Ishikawa (cell line): ENCODE measurements at regions not wholly inside any gene's neighbourhood (a gene's known extent, or its start where the extent isn't known, plus 50 kb on each side); places are given as distances from the start of the nearest gene placed in this dataset.

Source experiments
- CEBPB ChIP-seq: IDR thresholded peaks from 2 replicates; pipeline ENCODE4 v1.6.1; 2012
- CREB1 ChIP-seq: IDR thresholded peaks from 2 replicates; pipeline ENCODE4 v1.6.1; 2012; ENCODE audit warnings: low read depth
- EGR1 ChIP-seq: IDR thresholded peaks from 2 replicates; pipeline ENCODE4 v1.6.1; 2012
- EP300 ChIP-seq: IDR thresholded peaks from 2 replicates; pipeline ENCODE4 v1.6.1; 2012; ENCODE audit warnings: borderline replicate concordance
- FOXM1 ChIP-seq: IDR thresholded peaks from 2 replicates; pipeline ENCODE4 v1.6.1; 2012; ENCODE audit warnings: low read depth, borderline replicate concordance
- NFIC ChIP-seq: IDR thresholded peaks from 2 replicates; pipeline ENCODE4 v1.6.1; 2012
- RAD21 ChIP-seq: IDR thresholded peaks from 2 replicates; pipeline ENCODE4 v1.6.1; 2012; ENCODE audit warnings: low read depth
- TAF1 ChIP-seq: IDR thresholded peaks from 2 replicates; pipeline ENCODE4 v1.6.1; 2012; ENCODE audit warnings: low read depth, mild to moderate bottlenecking
- TCF12 ChIP-seq: IDR thresholded peaks from 2 replicates; pipeline ENCODE4 v1.6.1; 2012; ENCODE audit warnings: low read depth
- TEAD4 ChIP-seq: IDR thresholded peaks from 2 replicates; pipeline ENCODE4 v1.6.1; 2012
- YY1 ChIP-seq: IDR thresholded peaks from 2 replicates; pipeline ENCODE4 v1.6.1; 2012; ENCODE audit warnings: low read depth
- ZBTB7A ChIP-seq: IDR thresholded peaks from 2 replicates; pipeline ENCODE4 v1.6.1; 2012; ENCODE audit warnings: low read depth
- TF ChIP-seq, protein P1 (sequence below): IDR thresholded peaks from 2 replicates; pipeline ENCODE4 v1.6.1; 2012
- TF ChIP-seq, protein P2 (sequence below): IDR thresholded peaks from 2 replicates; pipeline ENCODE4 v1.6.1; 2012; ENCODE audit warnings: low read depth, mild to moderate bottlenecking
- TF ChIP-seq, protein P3 (sequence below): IDR thresholded peaks from 2 replicates; pipeline ENCODE4 v1.6.1; 2012

DNA sequence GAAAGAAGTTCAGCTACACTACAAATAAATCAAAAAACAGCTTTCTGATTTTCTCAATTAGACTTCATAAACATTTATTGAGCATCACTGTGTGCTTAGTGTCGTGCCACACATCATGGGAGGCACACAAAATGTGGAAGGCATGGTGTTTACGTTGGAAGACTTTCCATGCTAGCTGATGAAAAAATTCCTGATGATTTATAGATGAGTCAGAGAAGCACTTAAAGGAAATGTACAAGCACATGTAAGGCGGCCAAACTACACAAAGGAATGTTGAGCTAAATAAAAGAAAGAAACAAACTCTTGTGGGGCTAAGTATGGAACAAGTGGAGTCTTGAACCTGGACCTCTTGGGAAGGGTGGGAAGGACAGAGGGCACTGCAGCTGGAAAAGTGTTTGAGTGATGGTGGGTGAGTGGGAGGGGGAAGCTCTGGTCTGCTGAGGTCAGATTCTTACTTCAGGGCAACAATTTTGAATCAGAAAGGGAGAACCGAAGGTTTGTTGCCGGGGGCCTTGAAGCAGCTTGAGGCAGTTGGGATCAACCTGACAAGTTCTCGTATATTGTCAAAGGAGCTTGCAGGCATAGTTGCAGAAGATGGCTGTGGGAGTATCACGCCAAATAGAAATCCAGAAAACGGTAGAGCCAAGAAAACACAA lies 66.9 kb downstream of the FOXB1 start:
- TF ChIP-seq, protein P1, sequence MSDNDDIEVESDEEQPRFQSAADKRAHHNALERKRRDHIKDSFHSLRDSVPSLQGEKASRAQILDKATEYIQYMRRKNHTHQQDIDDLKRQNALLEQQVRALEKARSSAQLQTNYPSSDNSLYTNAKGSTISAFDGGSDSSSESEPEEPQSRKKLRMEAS, result no peak
- TF ChIP-seq TAF1, result no peak
- TF ChIP-seq, protein P2, sequence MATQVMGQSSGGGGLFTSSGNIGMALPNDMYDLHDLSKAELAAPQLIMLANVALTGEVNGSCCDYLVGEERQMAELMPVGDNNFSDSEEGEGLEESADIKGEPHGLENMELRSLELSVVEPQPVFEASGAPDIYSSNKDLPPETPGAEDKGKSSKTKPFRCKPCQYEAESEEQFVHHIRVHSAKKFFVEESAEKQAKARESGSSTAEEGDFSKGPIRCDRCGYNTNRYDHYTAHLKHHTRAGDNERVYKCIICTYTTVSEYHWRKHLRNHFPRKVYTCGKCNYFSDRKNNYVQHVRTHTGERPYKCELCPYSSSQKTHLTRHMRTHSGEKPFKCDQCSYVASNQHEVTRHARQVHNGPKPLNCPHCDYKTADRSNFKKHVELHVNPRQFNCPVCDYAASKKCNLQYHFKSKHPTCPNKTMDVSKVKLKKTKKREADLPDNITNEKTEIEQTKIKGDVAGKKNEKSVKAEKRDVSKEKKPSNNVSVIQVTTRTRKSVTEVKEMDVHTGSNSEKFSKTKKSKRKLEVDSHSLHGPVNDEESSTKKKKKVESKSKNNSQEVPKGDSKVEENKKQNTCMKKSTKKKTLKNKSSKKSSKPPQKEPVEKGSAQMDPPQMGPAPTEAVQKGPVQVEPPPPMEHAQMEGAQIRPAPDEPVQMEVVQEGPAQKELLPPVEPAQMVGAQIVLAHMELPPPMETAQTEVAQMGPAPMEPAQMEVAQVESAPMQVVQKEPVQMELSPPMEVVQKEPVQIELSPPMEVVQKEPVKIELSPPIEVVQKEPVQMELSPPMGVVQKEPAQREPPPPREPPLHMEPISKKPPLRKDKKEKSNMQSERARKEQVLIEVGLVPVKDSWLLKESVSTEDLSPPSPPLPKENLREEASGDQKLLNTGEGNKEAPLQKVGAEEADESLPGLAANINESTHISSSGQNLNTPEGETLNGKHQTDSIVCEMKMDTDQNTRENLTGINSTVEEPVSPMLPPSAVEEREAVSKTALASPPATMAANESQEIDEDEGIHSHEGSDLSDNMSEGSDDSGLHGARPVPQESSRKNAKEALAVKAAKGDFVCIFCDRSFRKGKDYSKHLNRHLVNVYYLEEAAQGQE, result no peak
- TF ChIP-seq CEBPB, result no peak

DNA sequence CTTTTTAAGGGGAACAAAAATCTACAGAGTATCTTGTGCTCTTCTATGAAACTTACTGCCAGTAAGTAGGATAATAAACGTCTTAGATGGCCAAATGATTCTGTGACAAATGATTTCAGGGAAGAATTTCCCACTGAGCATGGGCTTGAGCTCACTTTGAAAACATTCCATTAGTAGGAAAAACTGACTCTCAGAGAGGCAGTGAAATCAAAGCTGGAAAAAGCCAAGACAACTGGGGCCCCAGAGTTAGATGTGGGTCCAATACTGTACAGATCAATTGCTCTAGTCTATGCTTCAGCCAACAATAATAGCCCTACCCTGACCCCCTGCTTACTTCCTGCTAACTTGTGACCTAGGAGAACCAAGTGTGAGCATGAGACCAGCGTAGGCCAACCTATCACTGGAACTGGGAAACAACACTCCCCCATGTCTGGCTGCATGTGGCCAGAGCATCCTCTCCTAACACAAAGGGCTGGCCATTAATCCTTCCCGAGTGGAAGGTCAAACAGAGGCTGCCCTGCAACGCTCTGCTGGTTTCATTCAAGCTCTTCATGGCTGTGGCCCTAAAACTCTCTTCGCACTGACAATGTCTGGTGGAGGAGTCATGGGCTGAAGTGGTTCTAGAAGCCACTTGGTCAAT lies 68.8 kb downstream of the FOXB1 start:
- no peak for TF ChIP-seq CEBPB
- no peak for TF ChIP-seq FOXM1
- no peak for TF ChIP-seq RAD21
- TF ChIP-seq, protein P2, result no peak
- no peak for TF ChIP-seq YY1
- TF ChIP-seq TEAD4, result no peak
- no peak for TF ChIP-seq TCF12
- TF ChIP-seq EGR1, result no peak
- TF ChIP-seq, protein P3, sequence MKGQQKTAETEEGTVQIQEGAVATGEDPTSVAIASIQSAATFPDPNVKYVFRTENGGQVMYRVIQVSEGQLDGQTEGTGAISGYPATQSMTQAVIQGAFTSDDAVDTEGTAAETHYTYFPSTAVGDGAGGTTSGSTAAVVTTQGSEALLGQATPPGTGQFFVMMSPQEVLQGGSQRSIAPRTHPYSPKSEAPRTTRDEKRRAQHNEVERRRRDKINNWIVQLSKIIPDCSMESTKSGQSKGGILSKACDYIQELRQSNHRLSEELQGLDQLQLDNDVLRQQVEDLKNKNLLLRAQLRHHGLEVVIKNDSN, result no peak
- TF ChIP-seq NFIC, result no peak
- TF ChIP-seq TAF1, result no peak
- no peak for TF ChIP-seq EP300
- no peak for TF ChIP-seq CREB1
- TF ChIP-seq ZBTB7A, result no peak
- TF ChIP-seq, protein P1, result no peak

DNA sequence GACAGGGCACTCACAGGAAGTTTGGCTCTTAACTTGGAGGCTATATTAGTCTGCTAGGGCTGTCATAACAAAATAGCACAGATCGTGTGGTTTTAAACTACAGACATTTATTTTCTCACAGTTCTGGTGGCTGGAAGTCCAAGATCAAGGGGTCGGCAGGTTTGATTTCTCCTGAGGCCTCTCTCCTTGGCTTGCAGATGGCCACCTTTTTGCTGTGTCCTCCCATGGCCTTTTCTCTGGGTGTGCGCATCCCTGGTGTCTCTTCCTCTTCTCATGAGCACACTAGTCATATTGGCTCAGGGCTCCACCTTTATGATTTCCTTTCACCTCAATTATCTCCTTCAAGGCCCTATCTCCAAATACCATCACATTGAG lies 69.3 kb downstream of the FOXB1 start:
- TF ChIP-seq NFIC, result no peak
- TF ChIP-seq RAD21, result no peak
- TF ChIP-seq TEAD4, result no peak

DNA sequence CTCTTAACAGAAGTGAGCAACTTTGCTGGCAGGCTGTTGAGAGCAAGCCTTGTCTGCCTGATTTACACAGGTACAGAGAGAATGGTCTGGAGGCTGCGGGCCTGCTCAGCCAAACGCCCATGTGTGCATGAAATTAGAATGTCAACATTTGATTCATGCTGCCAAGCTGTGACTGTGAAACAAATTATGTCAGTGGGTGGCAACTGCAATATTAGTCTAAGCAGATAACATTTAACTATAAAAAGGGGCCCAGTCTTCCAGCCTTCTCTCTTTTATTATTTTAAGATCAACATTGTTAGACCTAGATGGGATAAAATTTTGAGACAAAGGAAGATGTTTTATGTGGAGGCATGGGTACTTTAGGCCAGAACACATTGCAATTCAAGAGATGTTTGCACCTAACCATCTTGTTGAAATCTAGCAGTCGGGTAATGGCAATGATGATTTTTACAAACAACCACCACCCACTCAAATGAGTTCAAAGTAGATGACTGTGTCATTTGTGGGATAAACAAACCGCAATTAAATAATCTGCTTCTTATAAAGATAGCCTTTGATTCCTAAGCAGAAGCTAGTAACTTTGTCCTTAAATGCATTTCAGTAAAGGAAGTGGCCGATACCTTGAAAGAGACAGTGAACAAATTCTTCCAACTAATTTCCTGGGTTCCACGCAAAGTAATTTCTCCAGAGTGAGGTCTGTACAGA lies 70.2 kb downstream of the FOXB1 start:
- TF ChIP-seq, protein P2, result no peak
- TF ChIP-seq, protein P1, result no peak
- TF ChIP-seq RAD21 (no peak), EGR1 (no peak), ZBTB7A (no peak), CREB1 (no peak), EP300 (no peak), FOXM1 (no peak), TAF1 (no peak), CEBPB (no peak), YY1 (no peak), TEAD4 (no peak), NFIC (no peak)
- TF ChIP-seq, protein P3, result no peak
